SK-N-DZ (cell line): ENCODE measurements at regions not wholly inside any gene's neighbourhood (a gene's known extent, or its start where the extent isn't known, plus 50 kb on each side); places are given as distances from the start of the nearest gene placed in this dataset.
A peak's percentile ranks its signal among the peaks of the same experiment; 100 is the strongest.

Experiments
- DNase-seq: peaks from one replicate; pipeline ENCODE4 v3.0.0-alpha.2; 2015; ENCODE audit warnings: low spot score

GRCh38 chr16:64412578-64413280, 709.1 kb downstream of the CDH11 start:
- DNase-seq: no peak

GRCh38 chr16:64410306-64410705, 711.6 kb downstream of the CDH11 start:
- DNase-seq: no peak

- DNase-seq: peak; percentile 21
Observed at GRCh38 chr16:64409783-64410210, 712.1 kb downstream of the CDH11 start.

GRCh38 chr16:64408699-64409098, 713.2 kb downstream of the CDH11 start:
- no peak for DNase-seq

- no peak for DNase-seq
Observed at GRCh38 chr16:64406770-64407181, 715.1 kb downstream of the CDH11 start.

GRCh38 chr16:64403352-64403751, 718.5 kb downstream of the CDH11 start:
- no peak for DNase-seq

GRCh38 chr16:64398793-64399192, 723.1 kb downstream of the CDH11 start:
- no peak for DNase-seq

- no peak for DNase-seq
Observed at GRCh38 chr16:64397945-64398508, 723.8 kb downstream of the CDH11 start.

- no peak for DNase-seq
Observed at GRCh38 chr16:64397042-64397441, 724.8 kb downstream of the CDH11 start.

GRCh38 chr16:64394061-64394460, 727.8 kb downstream of the CDH11 start:
- no peak for DNase-seq

- no peak for DNase-seq
Observed at GRCh38 chr16:64392456-64392855, 729.4 kb downstream of the CDH11 start.

GRCh38 chr16:64391063-64391600, 730.7 kb downstream of the CDH11 start:
- no peak for DNase-seq

GRCh38 chr16:64390102-64390501, 731.8 kb downstream of the CDH11 start:
- no peak for DNase-seq

- no peak for DNase-seq
Observed at GRCh38 chr16:64384636-64385035, 737.2 kb downstream of the CDH11 start.

- DNase-seq: no peak
Observed at GRCh38 chr16:64381979-64382378, 739.9 kb downstream of the CDH11 start.

GRCh38 chr16:64380751-64381150, 741.1 kb downstream of the CDH11 start:
- no peak for DNase-seq

GRCh38 chr16:64375391-64375980, 746.4 kb downstream of the CDH11 start:
- no peak for DNase-seq

- no peak for DNase-seq
Observed at GRCh38 chr16:64370112-64370511, 751.8 kb downstream of the CDH11 start.

GRCh38 chr16:64365448-64365931, 756.4 kb downstream of the CDH11 start:
- DNase-seq: no peak

- no peak for DNase-seq
Observed at GRCh38 chr16:64364894-64365293, 757.0 kb downstream of the CDH11 start.

GRCh38 chr16:64364416-64364815, 757.4 kb downstream of the CDH11 start:
- DNase-seq: no peak

GRCh38 chr16:64364016-64364415, 757.8 kb downstream of the CDH11 start:
- DNase-seq: no peak

- no peak for DNase-seq
Observed at GRCh38 chr16:64363039-64363438, 758.8 kb downstream of the CDH11 start.
